ENCODE measurements at regions not wholly inside any gene's neighbourhood (a gene's known extent, or its start where the extent isn't known, plus 50 kb on each side); places are given as distances from the start of the nearest gene placed in this dataset.

DNA sequence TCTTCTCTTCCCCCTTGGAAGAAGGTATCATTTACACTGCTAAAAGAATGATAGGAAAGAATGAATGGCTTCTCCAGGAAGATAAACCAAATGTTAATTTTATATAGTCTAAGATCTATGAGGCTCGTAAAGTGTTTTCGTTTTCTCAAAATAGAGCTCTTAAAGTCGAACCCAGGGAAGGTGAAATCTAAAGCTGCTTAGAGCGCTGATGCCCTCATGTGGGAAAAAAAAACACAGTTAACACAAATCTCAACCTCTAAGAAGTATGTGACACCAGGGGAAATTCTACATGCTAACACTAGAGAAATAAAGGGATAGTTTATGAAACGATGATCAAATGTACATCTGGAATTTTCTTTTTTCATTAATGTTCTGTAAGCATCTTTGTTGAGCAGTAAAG, 257.9 kb downstream of the RASEF start:
- H3K27me3 ChIP-seq (ENCODE audit: control insufficient read depth in 2 of 2, insufficient read depth in 2 of 2, low read length in 2 of 2), result no peaks in the 10 kb centered on the region
- in situ Hi-C loops (cut with MboI) (no loop called here), intact Hi-C loops (cut with micrococcal nuclease) (no loop called here)
- FAIRE-seq, result no peak
- H2AFZ ChIP-seq (ENCODE audit: low read depth, low read length), result no peak overlapping the region
- H3K9ac ChIP-seq (ENCODE audit: insufficient read depth in 1 of 2, low read depth in 2 of 2, low read length in 2 of 2), result no peak overlapping the region
- no peaks in the 10 kb centered on the region for H3K36me3 ChIP-seq (ENCODE audit: control insufficient read depth, insufficient read depth, low read length)
- H3K9me1 ChIP-seq (ENCODE audit: control insufficient read depth, insufficient read depth, low read length), result no peaks in the 10 kb centered on the region
- H3K79me2 ChIP-seq (ENCODE audit: control insufficient read depth, insufficient read depth, low read length), result no peaks in the 10 kb centered on the region
- H3K9me3 ChIP-seq (replicated peaks; ENCODE audit: control insufficient read depth, insufficient read depth, low read depth, low read length), result no peaks in the 10 kb centered on the region
- POLR2A ChIA-PET, result no interaction called here
- no TSS peak for BruUV-seq (replicated peaks)
- CTCF ChIA-PET (ENCODE audit: low intra/inter-chr PET ratio), result no interaction called here
- 0% methylated on average over 5 of the region's 5 CpGs for WGBS (ENCODE audit: insufficient coverage, low coverage, missing lambda C conversion rate)
- no peak overlapping the region for H3K27ac ChIP-seq (ENCODE audit: extremely low read depth, low read depth, low read length)
- H3K4me1 ChIP-seq (replicated peaks in 1 of 2; ENCODE audit: control insufficient read depth in 2 of 2, insufficient read depth in 2 of 2, low read length in 2 of 2), result no peaks in the 10 kb centered on the region
- TF ChIP-seq RBM14 (IDR thresholded peaks at IDR 0.05; ENCODE audit: borderline replicate concordance, insufficient read depth, low read depth, low read length), result no peak
- no peak for TF ChIP-seq ATF6 (CRISPR knock-in tag; IDR thresholded peaks at IDR 0.05)
- TF ChIP-seq STAT5A (IDR thresholded peaks at IDR 0.05; ENCODE audit: borderline replicate concordance, low read length), result no peak
- no peak for TF ChIP-seq SETDB1 (IDR thresholded peaks at IDR 0.05; ENCODE audit: low read length)
- no peak for TF ChIP-seq PRPF4 (IDR thresholded peaks at IDR 0.05; ENCODE audit: insufficient read depth, low read depth, low read length, poor library complexity, severe bottlenecking)
- TF ChIP-seq GATAD2A (IDR thresholded peaks at IDR 0.05), result no peak
- TF ChIP-seq RHOXF2B (CRISPR knock-in tag; conservative IDR thresholded peaks at IDR 0.05), result no peak
- TF ChIP-seq ATF7 (IDR thresholded peaks at IDR 0.05), result no peak
- no peak for TF ChIP-seq CHD2 (IDR thresholded peaks at IDR 0.05; ENCODE audit: low read depth, low read length)
- no peak for TF ChIP-seq CBFB (CRISPR knock-in tag; IDR thresholded peaks at IDR 0.05)
- TF ChIP-seq CC2D1A (IDR thresholded peaks at IDR 0.05), result no peak
- TF ChIP-seq ETV1 (tag; conservative IDR thresholded peaks at IDR 0.05; ENCODE audit: low read depth), result no peak
- H3K4me3 ChIP-seq, result no peak overlapping the region
- no peaks in the 10 kb centered on the region for H4K20me1 ChIP-seq (replicated peaks; ENCODE audit: control insufficient read depth, insufficient read depth, low read length)
- no peak for DNase-seq (ENCODE audit: extremely low read depth in 1 of 4, low spot score in 3 of 4)
- no peak overlapping the region for H3K4me2 ChIP-seq (ENCODE audit: insufficient read depth, low read length)
- ATAC-seq, result no peak

All from K562 (cell line).